Transverse colon (tissue), 3 donors: ENCODE measurements at regions not wholly inside any gene's neighbourhood (a gene's known extent, or its start where the extent isn't known, plus 50 kb on each side); places are given as distances from the start of the nearest gene placed in this dataset.

Source experiments
- EP300 ChIP-seq: sonication (generic); formaldehyde crosslinking; IDR thresholded peaks from one replicate; pipeline ENCODE4 v1.6.1; 2017; ENCODE audit warnings: antibody characterized with exemption, low read depth
- TF ChIP-seq, protein P1 (sequence below), 5 experiments: fragments of 200-600 bp in 3 of 5; fragments of 450-650 bp in 2 of 5; sonication (generic) in 3 of 5; IDR thresholded peaks; 1 replicate in 2 of 5; 2 replicates in 3 of 5; pipeline ENCODE4 v1.5.1; 2016 to 2017; ENCODE audit warnings: antibody characterized with exemption in 5 of 5, inconsistent platforms in 3 of 5, mild to moderate bottlenecking in 2 of 5, moderate library complexity in 1 of 5

DNA sequence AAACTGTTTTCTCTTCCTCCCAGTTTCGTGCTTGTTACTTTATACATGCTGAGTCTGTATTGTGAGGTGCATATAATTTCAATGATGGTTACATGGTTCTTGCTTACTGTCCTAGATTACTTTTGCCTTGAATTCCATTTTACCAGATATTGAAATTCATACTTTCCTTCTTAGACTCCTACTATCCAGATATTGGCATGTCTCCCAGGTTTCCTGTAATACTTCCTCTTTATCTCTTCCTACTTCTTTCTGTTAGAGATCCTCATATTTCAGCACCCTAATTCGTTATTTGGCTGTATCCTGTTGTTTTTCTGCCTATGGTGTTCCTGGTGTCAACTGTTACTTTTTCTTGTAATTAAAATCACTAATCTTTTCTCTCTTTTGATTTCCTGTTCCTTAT lies 522.1 kb downstream of the CCDC171 start:
- TF ChIP-seq, protein P1, sequence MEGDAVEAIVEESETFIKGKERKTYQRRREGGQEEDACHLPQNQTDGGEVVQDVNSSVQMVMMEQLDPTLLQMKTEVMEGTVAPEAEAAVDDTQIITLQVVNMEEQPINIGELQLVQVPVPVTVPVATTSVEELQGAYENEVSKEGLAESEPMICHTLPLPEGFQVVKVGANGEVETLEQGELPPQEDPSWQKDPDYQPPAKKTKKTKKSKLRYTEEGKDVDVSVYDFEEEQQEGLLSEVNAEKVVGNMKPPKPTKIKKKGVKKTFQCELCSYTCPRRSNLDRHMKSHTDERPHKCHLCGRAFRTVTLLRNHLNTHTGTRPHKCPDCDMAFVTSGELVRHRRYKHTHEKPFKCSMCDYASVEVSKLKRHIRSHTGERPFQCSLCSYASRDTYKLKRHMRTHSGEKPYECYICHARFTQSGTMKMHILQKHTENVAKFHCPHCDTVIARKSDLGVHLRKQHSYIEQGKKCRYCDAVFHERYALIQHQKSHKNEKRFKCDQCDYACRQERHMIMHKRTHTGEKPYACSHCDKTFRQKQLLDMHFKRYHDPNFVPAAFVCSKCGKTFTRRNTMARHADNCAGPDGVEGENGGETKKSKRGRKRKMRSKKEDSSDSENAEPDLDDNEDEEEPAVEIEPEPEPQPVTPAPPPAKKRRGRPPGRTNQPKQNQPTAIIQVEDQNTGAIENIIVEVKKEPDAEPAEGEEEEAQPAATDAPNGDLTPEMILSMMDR (IDR thresholded peaks at IDR 0.05): no peak
- TF ChIP-seq EP300: no peak
